ENCODE measurements at regions not wholly inside any gene's neighbourhood (a gene's known extent, or its start where the extent isn't known, plus 50 kb on each side); places are given as distances from the start of the nearest gene placed in this dataset.
A peak's percentile ranks its signal among the peaks of the same experiment; 100 is the strongest.

GRCh38 chr9:26748449-26749058 lies 144.0 kb downstream of the CAAP1 start:
- no peak for TF ChIP-seq USF1 (IDR thresholded peaks at IDR 0.05)
- TF ChIP-seq YY1 (IDR thresholded peaks at IDR 0.05; ENCODE audit: low read depth): no peak
- TF ChIP-seq TAF1 (IDR thresholded peaks at IDR 0.05; ENCODE audit: low read depth): no peak
- no peak for TF ChIP-seq ZBTB7A (IDR thresholded peaks at IDR 0.05; ENCODE audit: low read depth)
- TF ChIP-seq CEBPB (IDR thresholded peaks at IDR 0.05): no peak
- TF ChIP-seq MAX (IDR thresholded peaks at IDR 0.05): no peak
- no peak for TF ChIP-seq RAD21 (IDR thresholded peaks at IDR 0.05; ENCODE audit: low read depth)

- TF ChIP-seq ZBTB7A (IDR thresholded peaks at IDR 0.05; ENCODE audit: low read depth) (no peak), REST (IDR thresholded peaks at IDR 0.05; ENCODE audit: low read depth) (no peak), YY1 (IDR thresholded peaks at IDR 0.05; ENCODE audit: low read depth) (no peak), CEBPB (IDR thresholded peaks at IDR 0.05) (peak; percentile 35; the same call in 1 of the 2 replicates), USF1 (IDR thresholded peaks at IDR 0.05) (no peak), MAX (IDR thresholded peaks at IDR 0.05) (no peak), FOXM1 (IDR thresholded peaks at IDR 0.05; ENCODE audit: borderline replicate concordance, low read depth) (no peak)
Observed at GRCh38 chr9:26747611-26748010, 145.0 kb downstream of the CAAP1 start.

GRCh38 chr9:26746357-26747072 lies 146.1 kb downstream of the CAAP1 start:
- TF ChIP-seq TEAD4 (IDR thresholded peaks at IDR 0.05) (0 out of 2 replicates have a peak, but pooled peaks have one; percentile 11), USF1 (IDR thresholded peaks at IDR 0.05) (no peak)

GRCh38 chr9:26745111-26745510 lies 147.5 kb downstream of the CAAP1 start:
- TF ChIP-seq TCF12 (IDR thresholded peaks at IDR 0.05; ENCODE audit: low read depth) (no peak), CEBPB (IDR thresholded peaks at IDR 0.05) (no peak), EP300 (IDR thresholded peaks at IDR 0.05; ENCODE audit: borderline replicate concordance) (no peak), FOXM1 (IDR thresholded peaks at IDR 0.05; ENCODE audit: borderline replicate concordance, low read depth) (no peak), MAX (IDR thresholded peaks at IDR 0.05) (no peak), ZBTB7A (IDR thresholded peaks at IDR 0.05; ENCODE audit: low read depth) (no peak), CREB1 (IDR thresholded peaks at IDR 0.05; ENCODE audit: low read depth) (no peak), RAD21 (IDR thresholded peaks at IDR 0.05; ENCODE audit: low read depth) (no peak), USF1 (IDR thresholded peaks at IDR 0.05) (no peak), REST (IDR thresholded peaks at IDR 0.05; ENCODE audit: low read depth) (no peak), NFIC (IDR thresholded peaks at IDR 0.05) (no peak), TEAD4 (IDR thresholded peaks at IDR 0.05) (no peak), TAF1 (IDR thresholded peaks at IDR 0.05; ENCODE audit: low read depth) (no peak), YY1 (IDR thresholded peaks at IDR 0.05; ENCODE audit: low read depth) (no peak), EGR1 (IDR thresholded peaks at IDR 0.05) (no peak)

All from Ishikawa (cell line).